SK-N-SH (cell line): ENCODE measurements at regions not wholly inside any gene's neighbourhood (a gene's known extent, or its start where the extent isn't known, plus 50 kb on each side); places are given as distances from the start of the nearest gene placed in this dataset.
"Not testable (repeated sequence)": the region's sequence is repeated elsewhere in the genome, so short reads cannot be mapped to it uniquely, and the experiment has no call there.

Source experiments
- CTCF ChIA-PET: fragments of 300-600, 350-600 bp; formaldehyde crosslinking; extraction: SDS; loops from one replicate; lab custom pipeline; 2021; lab: Yijun Ruan, JAX
- POLR2A ChIA-PET: fragments of 350-600 bp; sonication (Branson Sonifier 250); formaldehyde crosslinking; extraction: SDS; loops from one replicate; lab custom pipeline; 2020; ENCODE audit warnings: antibody characterized with exemption, inconsistent platforms; lab: Yijun Ruan, JAX
- DNase-seq: peaks from one replicate; pipeline ENCODE4 v3.0.0; 2012
- H2AFZ ChIP-seq: fragments of 200-600 bp; sonication (generic); 2 replicates; pipeline ENCODE4 v1.8.1; 2016; ENCODE audit warnings: antibody characterized with exemption, mild to moderate bottlenecking, low read depth
- H3F3A ChIP-seq: fragments of 200-600 bp; sonication (generic); replicated peaks from 2 replicates; pipeline ENCODE3; 2016; ENCODE audit warnings: antibody characterized with exemption, mild to moderate bottlenecking; ENCODE audit not compliant: insufficient read depth
- H3K27ac ChIP-seq, 2 experiments: fragments of 200-500 bp in 1 of 2; fragments of 200-600 bp in 1 of 2; sonication (Bioruptor generic) in 1 of 2; sonication (generic), shearing (Covaris generic) in 1 of 2; 2 replicates each; pipeline versions ENCODE4 v1.5.1 to v1.6.1; 2014 to 2016; ENCODE audit warnings: low read depth in 2 of 2, inconsistent platforms in 1 of 2, low read length in 1 of 2, mild to moderate bottlenecking in 1 of 2, mixed read lengths in 1 of 2
- H3K27me3 ChIP-seq: fragments of 200-600 bp; sonication (generic), shearing (Covaris generic); 2 replicates; pipeline ENCODE4 v1.6.1; 2016; ENCODE audit warnings: mixed run types; ENCODE audit not compliant: insufficient read depth
- H3K36me3 ChIP-seq, 2 experiments: fragments of 200-500 bp in 1 of 2; fragments of 200-600 bp in 1 of 2; sonication (Bioruptor generic) in 1 of 2; sonication (generic) in 1 of 2; replicated peaks in 1 of 2; 2 replicates each; pipeline versions ENCODE3 to v1.5.1; 2014 to 2016; ENCODE audit warnings: low read length in 1 of 2, mild to moderate bottlenecking in 1 of 2; ENCODE audit not compliant: insufficient read depth in 2 of 2, control insufficient read depth in 1 of 2
- H3K4me1 ChIP-seq, 2 experiments: fragments of 200-500 bp in 1 of 2; fragments of 200-600 bp in 1 of 2; sonication (Bioruptor generic) in 1 of 2; sonication (generic), shearing (Covaris generic) in 1 of 2; 2 replicates each; pipeline versions ENCODE4 v1.5.1 to v1.6.1; 2014 to 2016; ENCODE audit warnings: low read depth in 1 of 2, low read length in 1 of 2, mixed run types in 1 of 2; ENCODE audit not compliant: insufficient read depth in 2 of 2, control insufficient read depth in 1 of 2
- H3K4me2 ChIP-seq: fragments of 200-600 bp; sonication (generic), shearing (Covaris generic); 2 replicates; pipeline ENCODE4 v1.6.1; 2017; ENCODE audit warnings: mixed run types
- H3K4me3 ChIP-seq, 2 experiments: fragments of 200-500 bp in 1 of 2; fragments of 200-600 bp in 1 of 2; sonication (Bioruptor generic) in 1 of 2; sonication (generic), shearing (Covaris generic) in 1 of 2; 2 replicates each; pipeline versions ENCODE4 v1.5.1 to v1.8.1; 2014 to 2016; ENCODE audit warnings: low read depth in 2 of 2, inconsistent platforms in 1 of 2, low read length in 1 of 2, mild to moderate bottlenecking in 1 of 2, mixed read lengths in 1 of 2, moderate library complexity in 1 of 2
- H3K79me2 ChIP-seq: fragments of 200-600 bp; sonication (generic); 2 replicates; pipeline ENCODE4 v1.8.1; 2017; ENCODE audit warnings: mild to moderate bottlenecking; ENCODE audit not compliant: insufficient read depth
- H3K9ac ChIP-seq: fragments of 200-600 bp; sonication (generic); 2 replicates; pipeline ENCODE4 v1.6.1; 2017; ENCODE audit warnings: mixed run types
- H3K9me2 ChIP-seq: fragments of 200-600 bp; sonication (generic); 2 replicates; pipeline ENCODE4 v1.6.1; 2017; ENCODE audit warnings: mixed run types
- H3K9me3 ChIP-seq: fragments of 200-600 bp; sonication (generic); 2 replicates; pipeline ENCODE4 v1.6.1; 2017; ENCODE audit warnings: mixed run types, mild to moderate bottlenecking, moderate library complexity
- H4K20me1 ChIP-seq: fragments of 200-600 bp; sonication (generic); 2 replicates; pipeline ENCODE4 v1.6.1; 2017; ENCODE audit warnings: mild to moderate bottlenecking, mixed run types; ENCODE audit not compliant: insufficient read depth
- CHD2 ChIP-seq: fragments of 150-350 bp; IDR thresholded peaks from 2 replicates; pipeline ENCODE4 v1.6.1; 2018; ENCODE audit warnings: low read length; ENCODE audit not compliant: partially characterized antibody
- CTCF ChIP-seq: fragments of 200-600 bp; sonication (generic); IDR thresholded peaks from 2 replicates; pipeline ENCODE4 v1.6.1; 2017; ENCODE audit warnings: antibody characterized with exemption, mild to moderate bottlenecking, moderate library complexity
- ELF1 ChIP-seq: IDR thresholded peaks from 2 replicates; pipeline ENCODE4 v1.4.0; 2012
- EP300 ChIP-seq, 2 experiments: IDR thresholded peaks; 2 replicates each; pipeline versions ENCODE4 v1.4.0 to v1.6.1; 2012; ENCODE audit warnings: borderline replicate concordance in 1 of 2, low read depth in 1 of 2, low read length in 1 of 2
- FOXJ3 ChIP-seq: sonication (generic); formaldehyde crosslinking; IDR thresholded peaks from 2 replicates; pipeline ENCODE4 v1.5.1; 2020; ENCODE audit warnings: mild to moderate bottlenecking, missing genetic modification reagents
- MEF2A ChIP-seq: IDR thresholded peaks from 2 replicates; pipeline ENCODE4 v1.4.0; 2012; ENCODE audit warnings: low read depth, borderline replicate concordance
- NFIC ChIP-seq: IDR thresholded peaks from 2 replicates; pipeline ENCODE4 v1.4.0; 2012; ENCODE audit warnings: borderline replicate concordance
- NRF1 ChIP-seq: IDR thresholded peaks from 2 replicates; pipeline ENCODE4 v1.6.1; 2012; ENCODE audit warnings: low read depth, mild to moderate bottlenecking, low read length
- PBX3 ChIP-seq: IDR thresholded peaks from 2 replicates; pipeline ENCODE4; 2012
- POLR2AphosphoS5 ChIP-seq: IDR thresholded peaks from 2 replicates; pipeline ENCODE4 v1.6.1; 2012; ENCODE audit warnings: low read depth, low read length
- RAD21 ChIP-seq: IDR thresholded peaks from 2 replicates; pipeline ENCODE4 v1.6.1; 2012; ENCODE audit warnings: mild to moderate bottlenecking, low read length
- WGBS: methylation state at CpG from one replicate; pipeline ENCODE4 v1.1.6; 2017; ENCODE audit warnings: low lambda C conversion rate; 5-methylcytosine and 5-hydroxymethylcytosine counted together

- CTCF ChIA-PET = no interaction called here
- Histone ChIP-seq H3F3A (no peaks in the 10 kb centered on the region), H3K9ac (no peak overlapping the region), H2AFZ (no peak overlapping the region), H3K4me1 (no peaks in the 10 kb centered on the region), H3K4me3 (no peak overlapping the region), H3K4me2 (no peak overlapping the region), H3K9me3 (no peaks in the 10 kb centered on the region), H3K27ac (no peak overlapping the region), H3K79me2 (no peaks in the 10 kb centered on the region), H3K9me2 (no peaks in the 10 kb centered on the region), H3K27me3 (no peaks in the 10 kb centered on the region; the same call in 1 of the 2 replicates), H3K36me3 (no peaks in the 10 kb centered on the region), H4K20me1 (no peaks in the 10 kb centered on the region)
- POLR2A ChIA-PET = no interaction called here
- TF ChIP-seq MEF2A (no peak), CHD2 (no peak), PBX3 (no peak), RAD21 (no peak), CTCF (no peak), FOXJ3 (CRISPR knock-in tag) (no peak), NRF1 (no peak), POLR2AphosphoS5 (no peak), NFIC (no peak), EP300 (IDR thresholded peaks at IDR 0.05; ENCODE audit: borderline replicate concordance in 1 of 2, low read depth in 1 of 2, low read length in 1 of 2) (no peak), ELF1 (no peak)
- WGBS = 28% methylated on average over 4 of the region's 4 CpGs
- DNase-seq = no peak
Observed at GRCh38 chrX:44054863-44055601, 81.8 kb upstream of the NDP start.

- H3K9ac ChIP-seq, POLR2A ChIA-PET: not testable (repeated sequence)
Observed at GRCh38 chrX:44045106-44045505, 71.9 kb upstream of the NDP start.

More at GRCh38 chrX:44045106-44045505, 71.9 kb upstream of the NDP start:
- not testable (repeated sequence) for H3K9me3 ChIP-seq, H3K4me1 ChIP-seq, DNase-seq, H3K36me3 ChIP-seq, H3K79me2 ChIP-seq, H3K4me3 ChIP-seq, H3F3A ChIP-seq, H3K9me2 ChIP-seq, H3K27ac ChIP-seq, H2AFZ ChIP-seq, H3K4me2 ChIP-seq, H4K20me1 ChIP-seq, H3K27me3 ChIP-seq
- 63% methylated on average over 1 of the region's 1 CpG for WGBS
- CTCF ChIA-PET = interaction anchor here (1.2 kb wide), 1 partner anchor 9 kb away, joined by 3 read pairs; no protein-coding TSS in a partner anchor
